Stimulated activated naive B cell treated with anti-CD40 and anti-IgM and Interleukin-4, amounts not matched to agents 10 μg/mL and 1 μg/mL and 100 μg/mL, for 72 hours (primary cell): ENCODE measurements at regions not wholly inside any gene's neighbourhood (a gene's known extent, or its start where the extent isn't known, plus 50 kb on each side); places are given as distances from the start of the nearest gene placed in this dataset.

Experiments used
- ATAC-seq, 2 donors: fragments of 150-1000 bp; cut with Tn5 transposase; replicated peaks; 2 replicates each; pipeline ENCODE4 v1.10.0; 2021; ENCODE audit warnings: moderate library complexity in 1 of 2
- DNase-seq: peaks from one replicate; pipeline ENCODE4 v3.0.0; 2021
- H3K27ac Mint-ChIP-seq: one replicate; pipeline ENCODE4 v1.8.0; 2022; ENCODE audit warnings: mild to moderate bottlenecking, mixed read lengths
- H3K27me3 Mint-ChIP-seq, 2 donors: one replicate each; pipeline ENCODE4 v1.8.0; 2022; ENCODE audit warnings: mixed read lengths in 2 of 2
- H3K36me3 Mint-ChIP-seq, 2 donors: one replicate each; pipeline ENCODE4 v1.8.0; 2022; ENCODE audit warnings: mixed read lengths in 2 of 2, mild to moderate bottlenecking in 1 of 2
- H3K4me1 Mint-ChIP-seq, 2 donors: one replicate each; pipeline ENCODE4 v1.8.0; 2022; ENCODE audit warnings: mixed read lengths in 2 of 2, mild to moderate bottlenecking in 1 of 2
- H3K4me3 Mint-ChIP-seq, 2 donors: one replicate each; pipeline ENCODE4 v1.8.0; 2022; ENCODE audit warnings: mild to moderate bottlenecking in 2 of 2, mixed read lengths in 2 of 2, moderate library complexity in 1 of 2
- H3K9me3 Mint-ChIP-seq, 2 donors: one replicate each; pipeline ENCODE4 v1.8.0; 2022; ENCODE audit warnings: mixed read lengths in 2 of 2, mild to moderate bottlenecking in 1 of 2

GRCh38 chr18:47331026-47331425 is 79.6 kb upstream of the SKOR2 start:
- H3K36me3 Mint-ChIP-seq: no peaks in the 10 kb centered on the region
- no peak for ATAC-seq
- no peak for DNase-seq
- no peaks in the 10 kb centered on the region for H3K9me3 Mint-ChIP-seq
- H3K4me3 Mint-ChIP-seq: no peak overlapping the region
- H3K4me1 Mint-ChIP-seq: no peaks in the 10 kb centered on the region
- H3K27me3 Mint-ChIP-seq: peaks cover 17 to 24% of the 10 kb centered on the region in 2 donors
- no peak overlapping the region for H3K27ac Mint-ChIP-seq

- Mint-ChIP-seq H3K4me1 (no peaks in the 10 kb centered on the region), H3K27me3 (peaks cover 7 to 14% of the 10 kb centered on the region in 2 donors), H3K9me3 (no peaks in the 10 kb centered on the region), H3K27ac (no peak overlapping the region), H3K36me3 (no peaks in the 10 kb centered on the region), H3K4me3 (no peak overlapping the region)
- ATAC-seq (no peak), DNase-seq (no peak)
These were observed 71.7 kb upstream of the SKOR2 start for GRCh38 chr18:47323158-47323557.

- DNase-seq (no peak), ATAC-seq (no peak)
- Mint-ChIP-seq H3K27me3 (peaks cover 14 to 24% of the 10 kb centered on the region in 2 donors), H3K4me1 (no peaks in the 10 kb centered on the region), H3K36me3 (no peaks in the 10 kb centered on the region), H3K27ac (no peak overlapping the region), H3K9me3 (peaks cover 0 to 3% of the 10 kb centered on the region in 2 donors), H3K4me3 (no peak overlapping the region)
These were observed 70.4 kb upstream of the SKOR2 start for GRCh38 chr18:47321815-47322214.

GRCh38 chr18:47317824-47318508 is 66.5 kb upstream of the SKOR2 start:
- H3K4me3 Mint-ChIP-seq: no peak overlapping the region
- DNase-seq (no peak), ATAC-seq (no peak)
- H3K36me3 Mint-ChIP-seq: no peaks in the 10 kb centered on the region
- H3K27me3 Mint-ChIP-seq: peaks cover 14 to 24% of the 10 kb centered on the region in 2 donors
- H3K4me1 Mint-ChIP-seq: no peaks in the 10 kb centered on the region
- no peak overlapping the region for H3K27ac Mint-ChIP-seq
- peaks cover 0 to 3% of the 10 kb centered on the region in 2 donors for H3K9me3 Mint-ChIP-seq

GRCh38 chr18:47316924-47317323 is 65.5 kb upstream of the SKOR2 start:
- H3K4me3 Mint-ChIP-seq: no peak overlapping the region
- no peaks in the 10 kb centered on the region for H3K4me1 Mint-ChIP-seq
- ATAC-seq: no peak
- no peaks in the 10 kb centered on the region for H3K36me3 Mint-ChIP-seq
- H3K27ac Mint-ChIP-seq: no peak overlapping the region
- no peak for DNase-seq
- peaks cover 0 to 3% of the 10 kb centered on the region in 2 donors for H3K9me3 Mint-ChIP-seq
- peaks cover 14 to 24% of the 10 kb centered on the region in 2 donors for H3K27me3 Mint-ChIP-seq

DNA sequence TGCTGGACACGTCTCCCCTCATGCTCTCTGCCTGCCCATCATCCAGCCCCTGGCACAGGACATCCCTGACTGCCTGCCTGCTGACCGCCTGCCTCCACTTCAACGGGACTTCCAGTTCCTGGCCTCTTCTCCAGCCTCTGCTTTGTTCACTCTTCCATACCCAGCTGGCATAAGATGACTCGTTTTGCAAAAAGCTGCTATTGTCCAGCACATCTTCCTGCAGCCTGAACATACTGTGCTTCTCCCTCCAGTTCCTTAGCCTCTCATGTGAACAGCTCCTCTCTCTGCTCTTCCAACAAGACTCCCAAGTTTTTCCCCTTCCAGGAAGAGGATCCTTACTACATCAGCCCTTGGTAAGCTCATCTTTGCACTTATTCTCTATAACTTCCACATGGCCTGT is 62.4 kb upstream of the SKOR2 start:
- Mint-ChIP-seq H3K9me3 (peaks cover 0 to 3% of the 10 kb centered on the region in 2 donors), H3K4me3 (no peak overlapping the region), H3K4me1 (no peaks in the 10 kb centered on the region), H3K36me3 (no peaks in the 10 kb centered on the region), H3K27me3 (peaks cover 12 to 28% of the 10 kb centered on the region in 2 donors), H3K27ac (no peak overlapping the region)
- ATAC-seq (no peak), DNase-seq (no peak)

DNA sequence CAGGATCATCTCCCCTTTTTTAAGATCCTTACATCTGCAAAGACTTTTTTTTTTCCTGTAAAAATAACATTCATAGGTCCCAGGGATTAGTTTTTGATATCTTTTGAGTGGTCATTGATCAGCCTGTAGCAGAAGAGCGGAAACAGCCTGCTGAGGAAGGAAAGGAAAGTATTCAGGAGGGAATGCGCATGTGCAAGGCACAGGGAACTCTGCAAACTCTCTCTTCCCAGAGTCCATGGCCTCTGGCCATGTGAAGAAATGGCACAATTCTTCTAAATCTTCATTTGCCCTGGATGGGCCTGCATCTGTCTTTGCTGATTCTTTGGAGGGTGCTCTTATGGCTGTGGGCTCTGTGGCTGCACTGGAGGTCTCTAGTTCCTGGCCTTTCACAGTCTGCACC is 60.1 kb upstream of the SKOR2 start:
- no peaks in the 10 kb centered on the region for H3K9me3 Mint-ChIP-seq
- DNase-seq: no peak
- H3K27me3 Mint-ChIP-seq: peaks cover 0 to 24% of the 10 kb centered on the region in 2 donors
- no peaks in the 10 kb centered on the region for H3K4me1 Mint-ChIP-seq
- H3K36me3 Mint-ChIP-seq: no peaks in the 10 kb centered on the region
- H3K27ac Mint-ChIP-seq: no peak overlapping the region
- no peak overlapping the region for H3K4me3 Mint-ChIP-seq
- no peak for ATAC-seq
